ENCODE measurements at regions not wholly inside any gene's neighbourhood (a gene's known extent, or its start where the extent isn't known, plus 50 kb on each side); places are given as distances from the start of the nearest gene placed in this dataset.

DNA sequence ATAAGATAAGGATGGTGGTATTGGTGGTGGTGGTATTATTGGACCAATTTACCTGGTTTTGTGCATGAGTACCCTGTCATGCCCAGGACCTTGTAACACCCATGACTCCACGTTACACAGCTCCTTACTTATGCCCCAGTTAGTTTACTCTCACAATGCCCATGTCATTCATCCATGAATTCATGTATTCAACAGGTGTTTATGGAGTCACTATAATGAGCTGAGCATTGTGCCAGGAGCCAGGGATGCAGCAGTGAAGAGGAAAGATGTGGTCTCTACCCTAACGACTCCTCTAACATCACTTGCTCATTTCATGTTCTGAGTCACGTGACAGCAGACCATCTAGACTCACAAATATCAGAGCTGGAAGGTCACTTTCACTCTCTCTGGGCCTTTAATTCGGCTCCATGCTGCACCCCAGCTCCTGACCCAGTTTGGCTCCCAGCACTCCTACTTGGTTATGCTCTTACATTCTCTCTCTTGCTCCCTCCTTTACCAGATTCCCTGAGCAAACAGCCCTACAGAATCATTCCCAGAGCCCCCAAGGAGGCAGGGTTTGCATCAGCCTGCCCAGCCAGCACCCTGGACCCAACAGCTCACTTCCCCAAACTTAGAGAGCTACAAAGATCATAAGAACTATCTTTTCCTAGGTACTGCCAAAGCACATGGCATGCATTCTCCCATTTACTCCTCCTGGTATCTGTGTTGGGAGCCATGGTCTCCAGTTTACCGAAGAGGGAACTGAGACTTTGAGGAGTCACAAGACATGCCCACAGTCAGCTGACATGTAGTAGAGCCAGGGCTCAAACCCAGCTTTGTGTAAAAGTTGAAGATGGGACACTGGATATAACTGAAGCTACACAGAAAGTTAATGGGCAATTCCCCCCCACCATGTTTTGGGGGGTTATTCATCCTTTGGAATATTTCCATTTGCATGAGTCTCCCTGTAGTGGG is 449.9 kb downstream of the LRATD1 start:
- Histone ChIP-seq H3K4me3 (replicated peaks in 1 of 3) (no peak overlapping the region), H3K27ac (no peak overlapping the region), H3K4me1 (no peaks in the 10 kb centered on the region), H3K36me3 (no peaks in the 10 kb centered on the region), H3K9me3 (no peaks in the 10 kb centered on the region), H3K27me3 (no peaks in the 10 kb centered on the region)
- no peak for DNase-seq
- intact Hi-C loops (cut with DNase I): no loop called here
- 79 to 80% methylated on average over 5 of the region's 5 CpGs for WGBS, 2 donors
- TF ChIP-seq POLR2A (IDR thresholded peaks at IDR 0.05): no peak
- TF ChIP-seq, protein P1, sequence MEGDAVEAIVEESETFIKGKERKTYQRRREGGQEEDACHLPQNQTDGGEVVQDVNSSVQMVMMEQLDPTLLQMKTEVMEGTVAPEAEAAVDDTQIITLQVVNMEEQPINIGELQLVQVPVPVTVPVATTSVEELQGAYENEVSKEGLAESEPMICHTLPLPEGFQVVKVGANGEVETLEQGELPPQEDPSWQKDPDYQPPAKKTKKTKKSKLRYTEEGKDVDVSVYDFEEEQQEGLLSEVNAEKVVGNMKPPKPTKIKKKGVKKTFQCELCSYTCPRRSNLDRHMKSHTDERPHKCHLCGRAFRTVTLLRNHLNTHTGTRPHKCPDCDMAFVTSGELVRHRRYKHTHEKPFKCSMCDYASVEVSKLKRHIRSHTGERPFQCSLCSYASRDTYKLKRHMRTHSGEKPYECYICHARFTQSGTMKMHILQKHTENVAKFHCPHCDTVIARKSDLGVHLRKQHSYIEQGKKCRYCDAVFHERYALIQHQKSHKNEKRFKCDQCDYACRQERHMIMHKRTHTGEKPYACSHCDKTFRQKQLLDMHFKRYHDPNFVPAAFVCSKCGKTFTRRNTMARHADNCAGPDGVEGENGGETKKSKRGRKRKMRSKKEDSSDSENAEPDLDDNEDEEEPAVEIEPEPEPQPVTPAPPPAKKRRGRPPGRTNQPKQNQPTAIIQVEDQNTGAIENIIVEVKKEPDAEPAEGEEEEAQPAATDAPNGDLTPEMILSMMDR (IDR thresholded peaks at IDR 0.05): no peak

DNA sequence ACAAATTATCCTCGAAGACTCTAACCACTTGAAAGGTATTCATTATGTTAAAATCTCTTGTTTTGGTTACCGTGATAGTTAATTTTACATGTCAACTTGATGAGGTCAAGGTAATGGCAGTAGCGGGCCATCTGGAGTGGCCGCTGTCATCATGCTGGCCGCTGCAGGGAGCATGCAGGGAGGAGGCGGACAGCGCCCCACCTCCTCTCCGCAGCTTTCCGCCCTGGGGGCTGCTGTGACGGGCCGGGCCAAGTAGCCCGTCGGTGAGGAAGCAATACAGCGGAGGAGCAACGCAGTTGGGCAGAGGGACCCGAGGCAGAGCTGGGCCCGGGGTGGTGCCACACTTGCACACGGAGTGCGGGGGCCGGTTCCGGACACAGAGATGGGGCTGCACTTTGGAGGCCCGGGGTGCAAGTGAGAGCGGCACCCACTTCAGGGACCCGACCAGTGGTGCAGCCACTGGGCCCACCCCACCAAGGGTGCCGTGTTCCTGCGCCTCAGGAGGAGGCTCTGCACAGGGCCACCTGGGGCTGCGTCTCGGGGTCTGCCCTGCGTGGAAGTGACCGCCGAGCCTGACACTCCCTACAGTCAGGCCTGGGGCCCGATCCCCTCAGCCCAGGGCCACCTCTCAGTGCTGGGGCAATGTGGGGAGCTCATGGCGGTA is 452.4 kb downstream of the LRATD1 start:
- no peak for DNase-seq
- Histone ChIP-seq H3K27me3 (no peaks in the 10 kb centered on the region), H3K36me3 (no peaks in the 10 kb centered on the region), H3K27ac (no peak overlapping the region), H3K4me1 (no peaks in the 10 kb centered on the region), H3K4me3 (replicated peaks in 1 of 3) (no peak overlapping the region), H3K9me3 (no peaks in the 10 kb centered on the region)
- no peak for TF ChIP-seq POLR2A (IDR thresholded peaks at IDR 0.05)
- TF ChIP-seq, protein P1 (IDR thresholded peaks at IDR 0.05): no peak
- WGBS, 2 donors: 80 to 88% methylated on average over 17 to 24 of the region's 33 CpGs
- intact Hi-C loops (cut with DNase I): no loop called here

DNA sequence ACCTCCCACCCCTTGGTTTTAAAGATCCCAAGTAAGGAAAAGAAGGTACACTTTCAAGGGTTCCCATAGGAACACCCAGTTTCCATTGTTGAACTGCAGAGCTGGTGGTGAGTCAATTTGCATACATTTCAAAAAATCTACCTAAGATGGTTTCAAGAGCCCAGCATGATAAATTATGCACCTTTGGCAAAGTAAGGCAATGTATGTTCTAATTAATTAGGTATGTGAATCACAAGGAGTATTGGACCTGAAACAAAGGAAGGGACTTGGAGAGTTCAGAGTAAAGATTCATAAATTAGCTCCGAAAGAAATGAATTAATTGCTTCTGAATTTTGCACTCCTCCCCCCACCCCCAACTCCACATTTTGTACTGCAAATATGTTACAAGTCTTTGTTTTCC is 459.7 kb downstream of the LRATD1 start:
- Histone ChIP-seq H3K4me3 (replicated peaks in 1 of 3) (no peak overlapping the region), H3K4me1 (no peaks in the 10 kb centered on the region), H3K9me3 (no peaks in the 10 kb centered on the region), H3K27ac (no peak overlapping the region), H3K27me3 (no peaks in the 10 kb centered on the region), H3K36me3 (no peaks in the 10 kb centered on the region)
- intact Hi-C loops (cut with DNase I): no loop called here
- DNase-seq: no peak
- 72 to 80% methylated on average over 1 of the region's 1 CpG for WGBS, 2 donors
- TF ChIP-seq, protein P1 (IDR thresholded peaks at IDR 0.05): no peak
- no peak for TF ChIP-seq POLR2A (IDR thresholded peaks at IDR 0.05)

DNA sequence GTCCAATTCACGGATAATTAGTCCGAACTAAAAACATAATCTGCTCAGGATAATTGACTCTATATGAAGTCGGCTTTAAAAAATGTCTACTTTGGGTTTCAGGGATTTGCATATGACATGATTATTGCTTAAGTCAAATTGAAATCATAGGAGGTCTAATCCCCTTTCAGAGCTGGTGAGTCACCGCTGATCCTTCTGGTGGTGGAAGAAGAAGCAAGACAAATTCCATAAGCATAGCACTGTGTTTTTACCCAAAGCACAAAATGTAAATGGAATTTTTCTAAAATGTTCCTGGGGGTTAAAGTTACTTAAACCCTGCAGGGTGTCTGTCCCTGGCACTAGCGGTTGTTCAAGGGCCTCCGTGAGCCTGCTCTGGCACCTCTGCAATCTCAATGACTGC is 460.2 kb downstream of the LRATD1 start:
- Histone ChIP-seq H3K27me3 (no peaks in the 10 kb centered on the region), H3K9me3 (no peaks in the 10 kb centered on the region), H3K4me1 (no peaks in the 10 kb centered on the region), H3K36me3 (no peaks in the 10 kb centered on the region), H3K27ac (no peak overlapping the region), H3K4me3 (replicated peaks in 1 of 3) (no peak overlapping the region)
- intact Hi-C loops (cut with DNase I): no loop called here
- no peak for DNase-seq
- 68 to 70% methylated on average over 6 of the region's 6 CpGs for WGBS, 2 donors
- TF ChIP-seq, protein P1 (IDR thresholded peaks at IDR 0.05): no peak
- no peak for TF ChIP-seq POLR2A (IDR thresholded peaks at IDR 0.05)

DNA sequence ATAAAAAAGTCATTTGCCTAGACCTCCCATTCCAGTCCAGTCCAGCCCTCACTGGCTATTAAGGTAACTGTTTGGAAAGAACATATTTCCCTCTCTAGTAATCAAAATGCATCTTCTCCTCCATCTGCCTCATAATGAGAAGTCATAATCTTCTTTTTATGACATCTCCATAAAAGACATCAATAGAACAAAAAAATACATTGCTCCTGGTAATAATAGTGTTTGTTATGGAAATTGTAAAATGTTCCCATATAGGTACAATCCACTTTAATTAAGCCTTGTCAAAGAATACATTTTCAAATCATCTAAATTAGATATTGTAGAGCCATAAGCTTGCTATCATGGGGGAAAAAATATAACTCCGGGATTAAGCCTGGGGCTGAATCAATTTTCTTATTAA is 461.6 kb downstream of the LRATD1 start:
- 92 to 93% methylated on average over 1 of the region's 1 CpG for WGBS, 2 donors
- no peaks in the 10 kb centered on the region for H3K36me3 ChIP-seq
- no peak overlapping the region for H3K4me3 ChIP-seq (replicated peaks in 1 of 3)
- H3K27me3 ChIP-seq: no peaks in the 10 kb centered on the region
- no peak overlapping the region for H3K27ac ChIP-seq
- TF ChIP-seq, protein P1 (IDR thresholded peaks at IDR 0.05): no peak
- no peak for TF ChIP-seq POLR2A (IDR thresholded peaks at IDR 0.05)
- no peak for DNase-seq
- intact Hi-C loops (cut with DNase I): no loop called here
- H3K4me1 ChIP-seq: no peaks in the 10 kb centered on the region
- H3K9me3 ChIP-seq: no peaks in the 10 kb centered on the region
